ENCODE measurements at regions not wholly inside any gene's neighbourhood (a gene's known extent, or its start where the extent isn't known, plus 50 kb on each side); places are given as distances from the start of the nearest gene placed in this dataset.

- Histone ChIP-seq H3K79me1 (ENCODE audit: low read length) (no peaks in the 10 kb centered on the region), H3K18ac (ENCODE audit: low read length) (peak overlapping the region; percentile 99), H3K23ac (ENCODE audit: low read length) (no peak overlapping the region), H3K4me1 (ENCODE audit: control insufficient read depth, low read depth, low read length) (peaks cover 16% of the 10 kb centered on the region), H2BK15ac (replicated peaks; ENCODE audit: low read depth) (peak overlapping the region; percentile 89), H2BK120ac (ENCODE audit: low read depth, low read length) (peak overlapping the region; percentile 100), H2BK5ac (ENCODE audit: low read length) (peak overlapping the region; percentile 87), H4K5ac (ENCODE audit: low read length) (no peak overlapping the region), H3K56ac (ENCODE audit: low read length) (peak overlapping the region; percentile 56), H3K4ac (ENCODE audit: low read depth, low read length) (peak overlapping the region; percentile 91), H3K27me3 (ENCODE audit: insufficient read depth, low read length, poor library complexity) (no peaks in the 10 kb centered on the region), H3K4me2 (ENCODE audit: low read length) (no peak overlapping the region), H3K79me2 (ENCODE audit: control insufficient read depth, insufficient read depth, low read length) (no peaks in the 10 kb centered on the region), H3K4me3 (ENCODE audit: low read length) (no peak overlapping the region), H3K36me3 (ENCODE audit: control insufficient read depth, insufficient read depth, low read length) (no peaks in the 10 kb centered on the region), H4K8ac (ENCODE audit: low read depth, low read length) (peak overlapping the region; percentile 88), H2AK5ac (ENCODE audit: low read length) (peak overlapping the region; percentile 53), H3K27ac (ENCODE audit: low read depth, low read length) (peak overlapping the region; percentile 96), H3K9ac (ENCODE audit: low read length) (no peak overlapping the region)
- DNase-seq: no peak
- WGBS (ENCODE audit: extremely low coverage, insufficient coverage, low lambda C conversion rate): no CpG with 5 or more reads among the region's 4 CpGs
Observed at GRCh38 chr1:209383422-209383821, 200.1 kb upstream of the CAMK1G start.

GRCh38 chr1:209383907-209384709, 199.4 kb upstream of the CAMK1G start:
- Histone ChIP-seq H2AK5ac (ENCODE audit: low read length) (peak overlapping the region; percentile 53), H3K18ac (ENCODE audit: low read length) (peak overlapping the region; percentile 99), H3K4me3 (ENCODE audit: low read length) (no peak overlapping the region), H3K36me3 (ENCODE audit: control insufficient read depth, insufficient read depth, low read length) (no peaks in the 10 kb centered on the region), H2BK120ac (ENCODE audit: low read depth, low read length) (peak overlapping the region; percentile 100), H4K8ac (ENCODE audit: low read depth, low read length) (peak overlapping the region; percentile 88), H3K79me2 (ENCODE audit: control insufficient read depth, insufficient read depth, low read length) (no peaks in the 10 kb centered on the region), H3K56ac (ENCODE audit: low read length) (peak overlapping the region; percentile 56), H3K23ac (ENCODE audit: low read length) (no peak overlapping the region), H3K4ac (ENCODE audit: low read depth, low read length) (peak overlapping the region; percentile 91), H3K4me2 (ENCODE audit: low read length) (no peak overlapping the region), H3K79me1 (ENCODE audit: low read length) (no peaks in the 10 kb centered on the region), H3K27me3 (ENCODE audit: insufficient read depth, low read length, poor library complexity) (no peaks in the 10 kb centered on the region), H3K27ac (ENCODE audit: low read depth, low read length) (peak overlapping the region; percentile 96), H2BK15ac (replicated peaks; ENCODE audit: low read depth) (peak overlapping the region; percentile 21), H3K9ac (ENCODE audit: low read length) (peak overlapping the region; percentile 23), H4K5ac (ENCODE audit: low read length) (no peak overlapping the region), H2BK5ac (ENCODE audit: low read length) (peak overlapping the region; percentile 87), H3K4me1 (ENCODE audit: control insufficient read depth, low read depth, low read length) (peaks cover 16% of the 10 kb centered on the region)
- peak; percentile 89 for DNase-seq
- no CpG with 5 or more reads among the region's 5 CpGs for WGBS (ENCODE audit: extremely low coverage, insufficient coverage, low lambda C conversion rate)

DNA sequence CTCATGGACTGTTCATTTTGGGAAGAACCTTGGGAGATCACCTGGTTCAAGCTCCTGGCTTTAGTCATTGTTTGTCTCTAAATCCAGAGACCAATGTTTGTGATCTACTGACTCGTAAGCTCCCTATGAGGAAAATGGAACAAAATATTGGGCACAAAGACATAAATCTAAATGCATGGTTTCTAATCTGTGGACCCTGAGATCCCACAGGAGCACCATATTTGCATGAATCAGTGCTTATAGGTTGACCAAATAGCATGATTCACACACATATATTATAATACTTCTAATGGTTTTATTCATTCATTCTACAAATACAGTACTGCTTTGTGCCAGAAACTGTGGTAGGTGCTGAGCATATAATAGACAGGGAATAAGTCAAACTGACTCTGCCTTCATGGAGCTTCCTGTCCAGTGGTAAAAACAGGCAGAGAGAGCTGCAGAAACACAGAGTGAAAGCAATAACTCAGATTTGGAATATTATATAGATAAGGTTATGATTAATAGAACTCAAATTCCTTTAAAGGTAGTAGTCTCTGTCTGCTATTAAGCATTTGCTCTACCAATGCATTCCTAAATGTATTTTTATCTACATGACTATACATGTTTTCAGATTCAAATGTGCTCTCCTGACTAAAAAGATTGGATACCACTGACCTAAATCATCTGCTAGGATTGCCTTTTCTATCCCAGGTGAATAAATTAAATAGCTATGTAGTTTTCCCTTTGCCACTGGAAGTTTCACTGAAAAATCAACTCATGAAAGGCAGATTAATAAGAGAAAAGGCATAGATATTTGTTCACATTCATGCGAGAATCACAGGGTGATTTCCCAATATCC, 198.6 kb upstream of the CAMK1G start:
- Histone ChIP-seq H2BK5ac (ENCODE audit: low read length) (peak overlapping the region; percentile 86), H3K4me1 (ENCODE audit: control insufficient read depth, low read depth, low read length) (peaks cover 16% of the 10 kb centered on the region), H3K27me3 (ENCODE audit: insufficient read depth, low read length, poor library complexity) (no peaks in the 10 kb centered on the region), H3K27ac (ENCODE audit: low read depth, low read length) (peak overlapping the region; percentile 95), H3K4me3 (ENCODE audit: low read length) (no peak overlapping the region), H3K56ac (ENCODE audit: low read length) (peak overlapping the region; percentile 54), H3K79me1 (ENCODE audit: low read length) (no peaks in the 10 kb centered on the region), H3K9ac (ENCODE audit: low read length) (peak overlapping the region; percentile 23), H3K79me2 (ENCODE audit: control insufficient read depth, insufficient read depth, low read length) (no peaks in the 10 kb centered on the region), H4K5ac (ENCODE audit: low read length) (no peak overlapping the region), H3K4me2 (ENCODE audit: low read length) (no peak overlapping the region), H2BK15ac (replicated peaks; ENCODE audit: low read depth) (peak overlapping the region; percentile 62), H2AK5ac (ENCODE audit: low read length) (peak overlapping the region; percentile 39), H3K23ac (ENCODE audit: low read length) (no peak overlapping the region), H3K36me3 (ENCODE audit: control insufficient read depth, insufficient read depth, low read length) (no peaks in the 10 kb centered on the region), H3K4ac (ENCODE audit: low read depth, low read length) (peak overlapping the region; percentile 66), H3K18ac (ENCODE audit: low read length) (peak overlapping the region; percentile 96), H4K8ac (ENCODE audit: low read depth, low read length) (no peak overlapping the region), H2BK120ac (ENCODE audit: low read depth, low read length) (peak overlapping the region; percentile 86)
- no peak for DNase-seq
- WGBS (ENCODE audit: extremely low coverage, insufficient coverage, low lambda C conversion rate): no CpG with 5 or more reads among the region's 2 CpGs

- Histone ChIP-seq H3K27me3 (ENCODE audit: insufficient read depth, low read length, poor library complexity) (no peaks in the 10 kb centered on the region), H3K79me1 (ENCODE audit: low read length) (no peaks in the 10 kb centered on the region), H2AK5ac (ENCODE audit: low read length) (no peak overlapping the region), H4K8ac (ENCODE audit: low read depth, low read length) (no peak overlapping the region), H3K56ac (ENCODE audit: low read length) (no peak overlapping the region), H3K23ac (ENCODE audit: low read length) (no peak overlapping the region), H3K4ac (ENCODE audit: low read depth, low read length) (peak overlapping the region; percentile 62), H3K18ac (ENCODE audit: low read length) (peak overlapping the region; percentile 94), H4K5ac (ENCODE audit: low read length) (no peak overlapping the region), H2BK5ac (ENCODE audit: low read length) (peak overlapping the region; percentile 30), H3K9ac (ENCODE audit: low read length) (no peak overlapping the region), H3K4me2 (ENCODE audit: low read length) (no peak overlapping the region), H2BK15ac (replicated peaks; ENCODE audit: low read depth) (peak overlapping the region; percentile 20), H2BK120ac (ENCODE audit: low read depth, low read length) (peak overlapping the region; percentile 86), H3K4me3 (ENCODE audit: low read length) (no peak overlapping the region), H3K79me2 (ENCODE audit: control insufficient read depth, insufficient read depth, low read length) (no peaks in the 10 kb centered on the region), H3K27ac (ENCODE audit: low read depth, low read length) (peak overlapping the region; percentile 30), H3K36me3 (ENCODE audit: control insufficient read depth, insufficient read depth, low read length) (no peaks in the 10 kb centered on the region), H3K4me1 (ENCODE audit: control insufficient read depth, low read depth, low read length) (peaks cover 16% of the 10 kb centered on the region)
- DNase-seq: no peak
- no CpG with 5 or more reads among the region's 2 CpGs for WGBS (ENCODE audit: extremely low coverage, insufficient coverage, low lambda C conversion rate)
Observed at GRCh38 chr1:209386156-209386555, 197.4 kb upstream of the CAMK1G start.

DNA sequence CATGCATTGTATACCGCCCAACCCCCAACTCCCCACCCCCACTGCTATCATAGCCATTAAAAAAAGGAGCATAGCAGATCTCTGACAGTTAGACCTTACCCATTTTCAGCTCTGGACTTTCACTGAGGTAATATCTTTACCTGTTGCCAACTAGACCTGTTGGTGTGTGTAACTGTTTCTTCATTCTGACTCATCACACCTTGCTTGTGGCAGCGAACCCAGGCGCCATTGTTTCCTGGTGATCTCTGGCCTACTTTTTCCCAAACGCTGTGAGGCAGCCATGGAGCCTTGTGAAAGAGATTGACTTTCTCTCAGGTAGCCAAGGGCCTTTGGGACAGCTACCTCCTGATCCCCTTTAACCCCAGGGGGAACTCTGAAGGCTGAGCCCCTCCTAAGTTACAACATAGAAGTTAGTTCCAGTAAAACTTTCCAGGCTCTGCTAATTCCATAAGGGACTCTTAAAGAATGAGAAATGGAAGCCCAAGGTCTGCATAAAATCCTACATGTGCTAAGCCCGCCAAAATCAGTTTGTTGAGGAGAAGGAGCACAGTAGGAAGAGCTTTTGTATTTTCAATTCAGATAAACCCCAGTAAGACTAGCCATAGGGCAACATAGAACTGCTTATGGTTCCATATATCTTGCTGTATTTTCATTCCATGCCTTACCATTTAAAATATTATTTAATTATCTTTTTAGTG, 196.1 kb upstream of the CAMK1G start:
- WGBS (ENCODE audit: extremely low coverage, insufficient coverage, low lambda C conversion rate): no CpG with 5 or more reads among the region's 5 CpGs
- no peak overlapping the region for H3K9ac ChIP-seq (ENCODE audit: low read length)
- H3K4ac ChIP-seq (ENCODE audit: low read depth, low read length): peak overlapping the region; percentile 62

More for the DNA sequence above, 196.1 kb upstream of the CAMK1G start:
- H2BK5ac ChIP-seq (ENCODE audit: low read length): peak overlapping the region; percentile 87
- peak overlapping the region; percentile 60 for H3K27ac ChIP-seq (ENCODE audit: low read depth, low read length)
- no peak overlapping the region for H4K8ac ChIP-seq (ENCODE audit: low read depth, low read length)
- no peak overlapping the region for H4K5ac ChIP-seq (ENCODE audit: low read length)
- H3K79me1 ChIP-seq (ENCODE audit: low read length): no peaks in the 10 kb centered on the region
- H3K4me1 ChIP-seq (ENCODE audit: control insufficient read depth, low read depth, low read length): peaks cover 18% of the 10 kb centered on the region
- H3K27me3 ChIP-seq (ENCODE audit: insufficient read depth, low read length, poor library complexity): no peaks in the 10 kb centered on the region
- peak overlapping the region; percentile 75 for H3K18ac ChIP-seq (ENCODE audit: low read length)
- no peak for DNase-seq
- no peaks in the 10 kb centered on the region for H3K79me2 ChIP-seq (ENCODE audit: control insufficient read depth, insufficient read depth, low read length)
- H3K4me2 ChIP-seq (ENCODE audit: low read length): no peak overlapping the region
- H2BK120ac ChIP-seq (ENCODE audit: low read depth, low read length): peak overlapping the region; percentile 76
- no peaks in the 10 kb centered on the region for H3K36me3 ChIP-seq (ENCODE audit: control insufficient read depth, insufficient read depth, low read length)
- no peak overlapping the region for H2BK15ac ChIP-seq (replicated peaks; ENCODE audit: low read depth)
- no peak overlapping the region for H3K4me3 ChIP-seq (ENCODE audit: low read length)
- peak overlapping the region; percentile 66 for H3K56ac ChIP-seq (ENCODE audit: low read length)
- H3K23ac ChIP-seq (ENCODE audit: low read length): no peak overlapping the region
- H2AK5ac ChIP-seq (ENCODE audit: low read length): peak overlapping the region; percentile 70
